HG02678 (cell line): ENCODE measurements at regions not wholly inside any gene's neighbourhood (a gene's known extent, or its start where the extent isn't known, plus 50 kb on each side); places are given as distances from the start of the nearest gene placed in this dataset.

Source experiments
- ATAC-seq: cut with Tn5 transposase; IDR thresholded peaks from one replicate; pipeline ENCODE4 v1.9.1; 2021; ENCODE audit warnings: mild to moderate bottlenecking, moderate library complexity; ENCODE audit not compliant: unreplicated experiment

- ATAC-seq = no peak
Measured at GRCh38 chr6:95240514-95240913, 336.8 kb upstream of the MANEA start.

DNA sequence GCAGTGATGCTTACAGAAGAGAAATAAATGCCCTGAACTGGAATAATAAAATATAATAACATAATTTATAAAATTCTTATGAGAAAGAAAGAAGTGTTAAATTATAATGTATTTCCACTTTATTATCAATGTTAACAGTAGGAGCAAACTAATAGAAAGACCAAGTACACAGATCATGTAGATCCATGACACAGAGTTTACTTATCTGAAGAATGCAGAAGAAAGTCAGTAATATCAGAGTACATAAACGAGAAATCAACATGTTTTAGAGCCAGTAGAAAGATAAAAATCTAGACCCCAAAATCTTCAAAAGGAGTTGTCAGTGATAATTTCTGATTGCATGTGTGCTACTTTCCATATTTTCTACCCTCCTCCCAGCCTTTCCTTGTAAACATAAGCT, 334.8 kb upstream of the MANEA start:
- no peak for ATAC-seq

DNA sequence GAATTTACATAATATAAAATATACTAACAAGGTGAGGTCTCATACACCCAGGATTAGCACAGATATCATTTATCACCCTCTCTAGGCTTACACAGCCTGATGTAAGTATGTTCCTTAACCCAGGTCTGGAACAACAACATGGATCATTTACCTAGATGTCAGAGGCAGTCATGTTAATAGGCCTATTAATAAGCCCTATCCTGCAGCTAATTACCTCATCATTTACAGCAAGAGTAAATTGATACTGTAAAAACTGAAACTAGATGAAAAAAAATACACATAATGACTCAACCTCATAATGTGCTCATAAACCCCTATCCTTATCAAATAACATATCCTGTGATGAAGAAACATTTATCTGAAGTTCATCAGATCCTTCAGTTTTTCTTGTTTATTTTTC, 334.3 kb upstream of the MANEA start:
- ATAC-seq = no peak

GRCh38 chr6:95244751-95245150, 332.6 kb upstream of the MANEA start:
- no peak for ATAC-seq

GRCh38 chr6:95248499-95248898, 328.8 kb upstream of the MANEA start:
- no peak for ATAC-seq

DNA sequence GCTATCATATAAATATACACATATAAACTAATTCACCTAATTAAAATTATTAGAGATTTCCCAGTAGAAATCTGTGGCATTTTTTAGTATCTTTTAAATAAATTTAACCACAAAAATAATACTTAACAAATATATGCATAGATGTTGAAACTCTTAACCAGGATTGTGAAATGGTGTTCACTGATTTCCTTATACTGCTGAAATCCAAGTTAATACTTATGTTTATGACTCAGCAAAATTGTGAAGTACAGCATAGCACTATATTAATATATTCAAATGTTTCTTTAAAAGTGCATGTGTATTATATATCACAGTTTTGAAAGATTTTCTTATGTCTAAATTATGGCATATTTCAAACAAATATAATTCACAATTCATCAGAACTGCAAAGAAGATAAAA, 328.2 kb upstream of the MANEA start:
- ATAC-seq = no peak

- no peak for ATAC-seq
Measured at GRCh38 chr6:95249661-95250060, 327.7 kb upstream of the MANEA start.

- ATAC-seq = no peak
Measured at GRCh38 chr6:95263840-95264239, 313.5 kb upstream of the MANEA start.

- no peak for ATAC-seq
Measured at GRCh38 chr6:95266537-95267258, 310.6 kb upstream of the MANEA start.

- ATAC-seq = no peak
Measured at GRCh38 chr6:95274686-95275235, 302.6 kb upstream of the MANEA start.

DNA sequence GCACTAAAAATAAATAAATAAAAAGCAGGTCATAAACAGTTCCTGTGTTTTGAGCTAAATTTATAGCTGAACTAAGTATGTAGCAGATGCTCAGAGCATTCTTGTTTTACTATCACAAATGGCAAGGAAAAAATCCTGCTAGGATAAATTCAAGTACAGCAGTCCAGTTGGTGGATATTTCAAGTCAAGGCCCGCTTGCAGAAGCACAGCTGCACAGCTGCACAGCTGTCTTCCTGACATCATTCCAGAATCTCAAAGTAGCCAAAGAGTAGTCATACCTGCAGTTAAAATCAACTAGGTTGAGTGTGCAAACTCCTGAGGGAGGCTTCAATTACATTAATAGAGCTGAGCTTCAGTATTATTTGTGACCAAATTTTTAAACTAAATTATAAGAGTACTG, 297.7 kb upstream of the MANEA start:
- no peak for ATAC-seq

DNA sequence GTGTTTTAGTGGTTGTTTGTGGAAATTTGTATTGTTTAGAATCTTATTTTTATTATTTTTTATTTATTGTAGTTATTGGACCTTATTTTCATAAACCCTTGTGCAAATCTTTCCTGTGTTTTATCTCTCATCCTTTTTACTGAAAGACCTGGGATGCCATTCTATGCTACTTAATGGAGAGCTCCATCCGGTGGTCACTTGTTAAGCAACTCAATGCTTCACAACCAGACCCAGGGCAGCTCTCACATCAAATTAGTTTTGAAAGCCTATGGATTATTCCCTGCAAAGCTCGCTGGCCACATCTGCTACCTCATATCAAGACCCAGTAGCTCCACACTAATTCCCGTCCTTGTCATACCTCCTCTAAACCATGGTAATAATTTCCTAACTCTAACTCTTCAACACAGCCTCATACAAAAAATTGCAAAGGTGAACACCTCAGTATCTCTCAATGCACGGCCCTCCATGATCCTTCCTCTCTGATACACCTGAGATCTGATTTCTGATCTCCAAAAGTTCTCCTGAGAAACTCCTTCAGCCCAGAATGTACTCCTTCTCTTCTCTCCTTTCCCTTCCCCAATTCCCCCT, 296.6 kb upstream of the MANEA start:
- no peak for ATAC-seq

DNA sequence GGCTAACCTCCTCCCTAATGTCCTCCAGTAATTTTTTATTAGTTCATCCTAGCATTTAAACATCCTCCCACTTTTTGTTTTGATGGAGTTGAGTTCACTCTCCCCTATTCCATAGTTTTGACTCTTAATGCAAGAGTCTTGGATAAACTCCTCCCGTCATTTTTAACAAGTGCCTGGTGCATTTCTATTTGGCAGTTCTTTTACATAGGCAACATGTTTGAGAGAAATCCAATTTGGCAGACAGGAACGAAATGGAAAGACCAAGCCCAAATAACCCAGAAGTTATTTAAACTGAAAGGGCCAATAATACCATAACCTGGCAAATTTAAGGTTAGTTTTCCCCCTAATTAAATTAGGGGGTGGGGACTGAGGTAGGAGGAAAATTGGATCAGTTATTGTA, 291.5 kb upstream of the MANEA start:
- no peak for ATAC-seq

DNA sequence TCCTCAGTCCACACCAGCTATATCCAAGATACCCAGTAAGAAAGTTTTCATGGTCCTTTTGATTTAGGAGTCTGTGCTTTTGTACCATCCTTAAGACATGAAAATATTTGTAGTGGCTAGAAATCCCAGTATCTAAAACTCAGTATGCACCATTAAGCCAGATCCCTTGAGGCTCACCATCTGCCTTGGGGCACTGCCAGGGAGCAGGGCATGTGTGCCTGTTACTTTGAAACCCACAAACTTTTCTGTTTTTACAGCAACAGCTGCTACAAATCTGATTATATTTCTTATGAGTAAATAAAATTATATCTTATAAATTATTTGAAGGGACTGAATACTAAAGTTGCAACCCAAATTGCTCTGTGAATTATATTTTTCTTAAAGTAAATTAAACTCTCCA, 290.5 kb upstream of the MANEA start:
- no peak for ATAC-seq

GRCh38 chr6:95288251-95288650, 289.1 kb upstream of the MANEA start:
- no peak for ATAC-seq

DNA sequence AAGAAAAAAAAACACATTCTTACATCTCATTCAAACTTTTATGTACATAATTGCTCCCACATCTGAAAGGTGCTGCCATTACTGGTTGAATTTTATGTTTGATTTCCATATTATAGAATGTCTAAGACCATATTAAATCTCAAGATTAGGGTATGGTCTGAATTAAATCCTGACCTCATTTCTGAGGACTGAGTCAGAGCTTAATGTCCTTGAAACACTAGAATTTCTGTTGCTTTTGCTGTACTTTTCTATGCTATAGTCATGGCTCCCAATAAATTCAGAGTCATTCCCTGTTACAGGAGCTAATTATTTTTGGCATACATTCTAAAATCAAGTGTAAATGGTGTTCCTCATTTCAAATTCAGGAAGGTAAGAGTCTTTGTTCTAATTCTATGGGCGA, 285.3 kb upstream of the MANEA start:
- ATAC-seq = no peak

DNA sequence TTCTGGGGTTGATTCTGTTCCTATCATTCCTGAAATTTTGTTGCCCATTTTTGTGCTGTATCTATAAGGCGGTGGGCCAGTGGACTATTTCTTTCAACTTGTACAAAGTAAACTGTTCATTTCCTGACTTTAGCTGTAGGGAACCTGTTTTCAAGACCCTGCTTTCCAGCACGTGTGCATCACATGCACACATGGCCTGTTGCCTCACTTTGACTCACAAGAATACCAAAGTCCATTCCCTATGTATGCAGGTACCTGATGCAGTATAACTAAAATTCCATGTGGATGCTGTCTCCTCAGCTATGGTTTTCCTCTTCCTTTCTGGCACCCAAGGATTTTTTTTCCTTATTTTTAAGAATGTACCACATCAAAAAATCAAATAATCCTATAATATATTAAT, 284.1 kb upstream of the MANEA start:
- ATAC-seq = no peak

DNA sequence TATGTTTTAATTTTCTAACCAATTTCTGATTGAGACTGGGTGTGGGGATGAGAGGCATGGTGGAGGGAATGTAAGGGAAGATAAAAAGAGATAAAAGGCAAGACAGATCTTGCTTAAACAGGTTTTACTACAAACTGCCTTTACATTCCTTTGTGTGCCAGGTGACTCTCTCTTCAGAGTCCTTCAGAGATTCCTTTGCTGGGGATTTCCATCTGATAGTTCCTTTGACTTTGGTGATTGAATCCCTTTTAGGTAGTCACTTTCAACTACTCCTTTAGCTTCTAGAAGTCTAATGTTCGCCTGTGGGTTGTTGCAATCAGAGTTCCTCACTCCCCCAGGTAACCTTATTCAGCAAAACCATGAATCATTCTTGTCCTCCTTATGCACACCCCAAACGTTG, 283.3 kb upstream of the MANEA start:
- no peak for ATAC-seq

- ATAC-seq = no peak
Measured at GRCh38 chr6:95309545-95309944, 267.8 kb upstream of the MANEA start.

- ATAC-seq = no peak
Measured at GRCh38 chr6:95318137-95318536, 259.2 kb upstream of the MANEA start.

- ATAC-seq = no peak
Measured at GRCh38 chr6:95321126-95321525, 256.2 kb upstream of the MANEA start.

DNA sequence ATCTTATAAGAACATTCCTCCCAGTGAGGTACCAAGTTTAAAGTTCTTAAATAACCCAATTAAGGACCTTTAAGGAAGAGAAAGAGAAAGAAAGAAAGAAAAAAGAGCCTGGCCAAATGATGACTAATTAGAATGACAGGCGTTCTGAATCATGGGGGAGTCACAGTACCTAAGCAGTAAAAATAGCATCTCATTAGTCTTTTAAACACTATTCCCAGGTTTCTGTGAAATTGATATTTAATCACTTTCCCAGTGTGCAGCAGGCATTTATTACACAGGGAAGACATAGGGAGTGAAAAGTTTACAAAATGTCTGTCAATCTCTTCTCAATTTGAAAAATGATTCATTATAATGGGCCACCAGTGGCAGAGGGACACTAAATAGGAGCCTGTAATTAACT, 251.4 kb upstream of the MANEA start:
- ATAC-seq = no peak

GRCh38 chr6:95328231-95328630, 249.1 kb upstream of the MANEA start:
- ATAC-seq = no peak
